H1 (cell line): ENCODE measurements at regions not wholly inside any gene's neighbourhood (a gene's known extent, or its start where the extent isn't known, plus 50 kb on each side); places are given as distances from the start of the nearest gene placed in this dataset.

ENCODE experiments used
- CTBP2 ChIP-seq: IDR thresholded peaks from 2 replicates; pipeline ENCODE4 v1.7.0; 2011; ENCODE audit warnings: borderline replicate concordance, mild to moderate bottlenecking, moderate library complexity, mixed read lengths, low read length; ENCODE audit not compliant: insufficient read depth, insufficient read length
- RAD21 ChIP-seq, 2 experiments: IDR thresholded peaks in 1 of 2; conservative IDR thresholded peaks in 1 of 2; 2 replicates each; pipeline ENCODE4 v1.6.1; 2011; ENCODE audit warnings: low read depth in 2 of 2, low read length in 2 of 2, improper control_type of control experiment in 1 of 2, inconsistent platforms in 1 of 2, mild to moderate bottlenecking in 1 of 2, moderate library complexity in 1 of 2
- TBP ChIP-seq: IDR thresholded peaks from 2 replicates; pipeline ENCODE4 v1.6.1; 2011; ENCODE audit warnings: low read depth, low read length, improper control_type of control experiment
- TF ChIP-seq, protein P1 (sequence below): IDR thresholded peaks from 2 replicates; pipeline ENCODE4 v1.6.1; 2011; ENCODE audit warnings: low read length, improper control_type of control experiment

DNA sequence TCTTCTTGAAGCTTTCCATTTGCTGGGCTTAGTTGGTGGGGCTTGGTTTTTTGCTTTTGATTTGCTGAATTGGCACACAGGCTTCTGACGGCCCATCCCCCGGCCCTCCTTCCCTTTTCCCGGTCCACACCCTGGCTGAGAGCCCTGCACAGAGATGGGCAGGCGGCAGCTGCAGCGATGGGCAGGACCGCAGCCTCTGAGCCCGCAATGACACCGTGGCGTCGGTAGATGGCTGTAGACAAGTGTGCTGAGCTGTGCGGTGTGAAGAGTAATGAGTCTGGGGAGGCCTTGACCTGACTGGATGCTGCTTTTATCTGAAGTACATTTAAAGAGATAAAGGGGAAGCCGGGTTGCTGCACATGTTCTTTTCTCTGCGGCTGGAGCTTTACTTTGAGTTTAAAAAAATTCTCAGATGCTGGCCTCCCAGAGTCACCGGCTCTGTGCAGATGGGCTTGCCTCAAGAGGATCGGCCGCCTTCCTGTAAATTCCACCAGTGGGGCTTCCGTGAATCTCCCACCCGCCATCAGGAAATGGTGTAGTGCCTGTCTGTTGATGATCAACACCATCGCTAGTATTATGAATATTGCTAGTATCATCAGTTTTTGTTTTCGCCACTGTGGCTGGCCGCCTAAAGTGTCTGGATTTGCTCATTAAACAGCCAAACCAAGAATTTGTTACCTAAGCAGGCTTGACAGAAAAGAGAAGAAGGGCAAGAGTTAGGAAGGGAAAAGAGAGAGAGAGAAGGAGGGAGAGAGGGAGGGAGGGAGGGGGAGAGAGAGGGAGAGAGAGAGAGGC is 245.6 kb upstream of the RBFOX1 start (continued):
- peak; percentile 84 to 92 for TF ChIP-seq RAD21 (IDR thresholded peaks at IDR 0.05 in 1 of 2, conservative IDR thresholded peaks at IDR 0.05 in 1 of 2; ENCODE audit: low read depth in 2 of 2, low read length in 2 of 2)
- peak; percentile 40 for TF ChIP-seq CTBP2
- TF ChIP-seq, protein P1, sequence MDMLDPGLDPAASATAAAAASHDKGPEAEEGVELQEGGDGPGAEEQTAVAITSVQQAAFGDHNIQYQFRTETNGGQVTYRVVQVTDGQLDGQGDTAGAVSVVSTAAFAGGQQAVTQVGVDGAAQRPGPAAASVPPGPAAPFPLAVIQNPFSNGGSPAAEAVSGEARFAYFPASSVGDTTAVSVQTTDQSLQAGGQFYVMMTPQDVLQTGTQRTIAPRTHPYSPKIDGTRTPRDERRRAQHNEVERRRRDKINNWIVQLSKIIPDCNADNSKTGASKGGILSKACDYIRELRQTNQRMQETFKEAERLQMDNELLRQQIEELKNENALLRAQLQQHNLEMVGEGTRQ, result no peak
- no peak; the same call in 1 of the 2 replicates for TF ChIP-seq TBP
